Heart right ventricle (tissue), 16 donors: ENCODE measurements at regions not wholly inside any gene's neighbourhood (a gene's known extent, or its start where the extent isn't known, plus 50 kb on each side); places are given as distances from the start of the nearest gene placed in this dataset.
A peak's percentile ranks its signal among the peaks of the same experiment; 100 is the strongest.
"Not testable (repeated sequence)": the region's sequence is repeated elsewhere in the genome, so short reads cannot be mapped to it uniquely, and the experiment has no call there.

ENCODE experiments used
- ATAC-seq, 8 donors: fragments of 200-7000 bp; cut with Tn5 transposase; one replicate each; pipeline ENCODE4 v1.9.1; 2020; ENCODE audit warnings: mild to moderate bottlenecking in 8 of 8, moderate library complexity in 8 of 8, moderate number of reproducible peaks in 1 of 8
- DNase-seq, 2 donors: peaks; one replicate each; pipeline ENCODE4 v3.0.0-alpha.2; 2020
- H3K27ac ChIP-seq, 10 donors: fragments of 200-600 bp; sonication (generic) in 2 of 10; one replicate each; pipeline versions ENCODE4 v1.5.0 to v1.8.0; 2020 to 2022; ENCODE audit warnings: mild to moderate bottlenecking in 3 of 10
- H3K27me3 ChIP-seq, 7 donors: fragments of 200-600 bp; one replicate each; pipeline ENCODE4 v1.8.0; 2021 to 2022; ENCODE audit warnings: mild to moderate bottlenecking in 2 of 7
- H3K36me3 ChIP-seq, 9 donors: fragments of 200-600 bp; sonication (generic) in 1 of 9; one replicate each; pipeline versions ENCODE4 v1.5.0 to v1.8.0; 2020 to 2022; ENCODE audit warnings: mild to moderate bottlenecking in 2 of 9
- H3K4me1 ChIP-seq, 9 donors: fragments of 200-600 bp; sonication (generic) in 1 of 9; one replicate each; pipeline versions ENCODE4 v1.5.0 to v1.8.0; 2020 to 2022; ENCODE audit warnings: mild to moderate bottlenecking in 4 of 9
- H3K4me3 ChIP-seq, 10 donors: fragments of 200-600 bp; sonication (generic) in 2 of 10; one replicate each; pipeline versions ENCODE4 v1.5.0 to v1.8.0; 2020 to 2022; ENCODE audit warnings: mild to moderate bottlenecking in 7 of 10, moderate library complexity in 2 of 10
- H3K9me3 ChIP-seq, 11 donors: fragments of 200-600 bp in 10 of 11; sonication (generic) in 2 of 11; one replicate each; pipeline versions ENCODE4 v1.5.0 to v1.8.0; 2013 to 2022; ENCODE audit warnings: mild to moderate bottlenecking in 2 of 11, control low read depth in 1 of 11, moderate library complexity in 1 of 11
- CTCF ChIP-seq, 9 donors: fragments of 200-600 bp; sonication (generic) in 2 of 9; IDR thresholded peaks; one replicate each; pipeline versions ENCODE4 v1.5.0 to v1.8.0; 2021 to 2022; ENCODE audit warnings: antibody characterized with exemption in 9 of 9, mild to moderate bottlenecking in 5 of 9, moderate library complexity in 1 of 9
- WGBS, 2 donors: extraction: QIAGEN DNeasy Blood & Tissue Kit; methylation state at CpG; one replicate each; pipeline ENCODE4 v1.1.7; 2013; ENCODE audit warnings: inconsistent platforms in 1 of 2; 5-methylcytosine and 5-hydroxymethylcytosine counted together
- intact Hi-C, 10 donors: fragments of 100-400 bp; cut with DNase I; formaldehyde crosslinking; loops; one replicate each; pipeline versions ENCODE4 v1.11.1 to v1.14.2; 2022
- donor health status: Arrhythmogenic right ventricular cardiomyopathy.
- donor health status: ischemic (EF 13 %, LVEDD 7.1; RV severe dilation, severe dysfunction).
- donor health status: healthy with polysubstance abuse.
- donor health status: DM: no; HTN: yes; CAD: no.
- donor health status: DM: no; HTN: no; CAD: no.
- donor health status: ischemic (EF 25% LVEDD 6.9; RV normal size, moderate dysfunction).
- donor health status: ischemic (EF 25% LVEDD 5.7; RV mildly dilated, moderate dysfunction).
- donor health status: healthy.
- donor health status: DM: yes; HTN: yes; CAD: no.
- donor health status: Ischemic cardiomyopathy.
- donor health status: ischemic (EF 35%, LVEDD 5.7; RV mildly dilated, moderate dysfunction).
- donor health status: nonischemic (EF 11% LVEDD 7.7; RV severe dilation, severe dysfunction).
- donor health status: DM: yes; HTN: yes; CAD: no.
- donor health status: PGD.
- donor health status: ischemic (EF 29% LVEDD 5.4; RV normal size, mild dysfunction).
- donor health status: nonischemic (EF 23%, LVEDD 6.1; RV moderate dilation, normal function).

- Histone ChIP-seq H3K4me1 (no peaks in the 10 kb centered on the region), H3K9me3 (peaks cover 0 to 4% (median 0%) of the 10 kb centered on the region in 11 donors), H3K27me3 (peaks cover 0 to 1% (median 0%) of the 10 kb centered on the region in 7 donors), H3K27ac (no peak overlapping the region), H3K36me3 (no peaks in the 10 kb centered on the region), H3K4me3 (no peak overlapping the region)
- 93 to 95% methylated on average over 4 of the region's 4 CpGs for WGBS, 2 donors
- ATAC-seq (no peak), DNase-seq (no peak)
- no peak for TF ChIP-seq CTCF (IDR thresholded peaks at IDR 0.05)
- intact Hi-C loops = no loop called here
Measured at GRCh38 chrX:96481831-96482230, 202.8 kb upstream of the DIAPH2 start.

GRCh38 chrX:96483647-96484160, 200.9 kb upstream of the DIAPH2 start:
- TF ChIP-seq CTCF (IDR thresholded peaks at IDR 0.05) = no peak
- Histone ChIP-seq H3K27ac (no peak overlapping the region), H3K4me1 (no peaks in the 10 kb centered on the region), H3K27me3 (no peaks in the 10 kb centered on the region), H3K9me3 (peaks cover 0 to 4% (median 0%) of the 10 kb centered on the region in 11 donors), H3K4me3 (no peak overlapping the region), H3K36me3 (no peaks in the 10 kb centered on the region)
- DNase-seq (no peak), ATAC-seq (no peak)
- WGBS, 2 donors = 86 to 91% methylated on average over 2 of the region's 2 CpGs
- intact Hi-C loops = no loop called here

GRCh38 chrX:96486687-96487086, 198.0 kb upstream of the DIAPH2 start:
- H3K27ac ChIP-seq, DNase-seq, H3K36me3 ChIP-seq, H3K4me1 ChIP-seq, ATAC-seq, H3K9me3 ChIP-seq, H3K4me3 ChIP-seq, H3K27me3 ChIP-seq, intact Hi-C loops: not testable (repeated sequence)
- 90 to 94% methylated on average over 11 of the region's 11 CpGs for WGBS, 2 donors

GRCh38 chrX:96502507-96502906, 182.1 kb upstream of the DIAPH2 start:
- Histone ChIP-seq H3K27ac (no peak overlapping the region), H3K4me1 (no peaks in the 10 kb centered on the region), H3K36me3 (no peaks in the 10 kb centered on the region), H3K4me3 (no peak overlapping the region), H3K27me3 (no peaks in the 10 kb centered on the region), H3K9me3 (no peaks in the 10 kb centered on the region)
- 15 to 22% methylated on average over 2 of the region's 2 CpGs for WGBS, 2 donors
- no peak for DNase-seq
- TF ChIP-seq CTCF (IDR thresholded peaks at IDR 0.05) = no peak
- intact Hi-C loops = no loop called here
- ATAC-seq = peak in 1 of 8 donors; percentile 58

GRCh38 chrX:96529386-96529785, 155.3 kb upstream of the DIAPH2 start:
- ATAC-seq, H3K4me3 ChIP-seq, H3K27ac ChIP-seq, intact Hi-C loops, H3K27me3 ChIP-seq, H3K4me1 ChIP-seq, H3K9me3 ChIP-seq, DNase-seq, H3K36me3 ChIP-seq: not testable (repeated sequence)
- WGBS, 2 donors = 94 to 95% methylated on average over 2 of the region's 2 CpGs
